ENCODE measurements at regions not wholly inside any gene's neighbourhood (a gene's known extent, or its start where the extent isn't known, plus 50 kb on each side); places are given as distances from the start of the nearest gene placed in this dataset.

- no peak overlapping the region for H3K23ac ChIP-seq (ENCODE audit: insufficient read length, low read depth, low read length)
- H3K79me2 ChIP-seq (ENCODE audit: insufficient read depth, low read length) = no peaks in the 10 kb centered on the region
- no peak overlapping the region for H4K5ac ChIP-seq (ENCODE audit: insufficient read length, low read depth, low read length)
- no peak overlapping the region for H3T11ph ChIP-seq (ENCODE audit: low read length)
- no peak overlapping the region for H2BK120ac ChIP-seq (ENCODE audit: low read depth, low read length, poor library complexity, severe bottlenecking)
- H3K4me2 ChIP-seq (ENCODE audit: insufficient read depth, insufficient read length, low read length) = no peak overlapping the region
- no peak for TF ChIP-seq CTCF (conservative IDR thresholded peaks at IDR 0.05)
- Mint-ChIP-seq H3K36me3 (ENCODE audit: insufficient read depth in 1 of 3, low read depth in 3 of 3) (no peaks in the 10 kb centered on the region), H3K4me1 (no peaks in the 10 kb centered on the region), H3K4me3 (no peak overlapping the region), H3K27me3 (ENCODE audit: low read depth) (no peaks in the 10 kb centered on the region), H3K27ac (peak overlapping the region in 1 of 3 experiments; percentile 33; a peak in 1 of 7 replicates), H3K9me3 (no peaks in the 10 kb centered on the region)
- no peak overlapping the region for H3K56ac ChIP-seq (ENCODE audit: insufficient read length, low read depth, low read length)
- H3K14ac ChIP-seq (ENCODE audit: insufficient read depth, low read length) = no peak overlapping the region
- H2AK5ac ChIP-seq (ENCODE audit: insufficient read length, low read length) = no peak overlapping the region
- H3K4me1 ChIP-seq (ENCODE audit: insufficient read depth, low read length) = no peaks in the 10 kb centered on the region
- no peak overlapping the region for H2AFZ ChIP-seq (ENCODE audit: low read length)
- no peaks in the 10 kb centered on the region for H3K23me2 ChIP-seq (ENCODE audit: insufficient read length, low read depth, low read length, poor library complexity, severe bottlenecking)
- no peaks in the 10 kb centered on the region; the same call in 1 of the 2 replicates for H3K27me3 ChIP-seq (ENCODE audit: insufficient read depth, low read length)
- no peak overlapping the region for H3K18ac ChIP-seq (ENCODE audit: insufficient read length, low read depth, low read length)
- no peak overlapping the region for H4K91ac ChIP-seq (ENCODE audit: insufficient read length, low read depth, low read length)
- H3K9ac ChIP-seq (ENCODE audit: extremely low read depth, insufficient read length, low read length) = no peak overlapping the region
- H2BK20ac ChIP-seq (ENCODE audit: low read depth, low read length, poor library complexity, severe bottlenecking) = no peak overlapping the region
- no peak overlapping the region for H3K27ac ChIP-seq (ENCODE audit: insufficient read length, low read depth, low read length)
- H2BK12ac ChIP-seq (ENCODE audit: insufficient read length, low read depth, low read length) = no peak overlapping the region
- no CpG with 5 or more reads among the region's 5 CpGs for WGBS (ENCODE audit: extremely low coverage, insufficient read length, low lambda C conversion rate)
- no peak overlapping the region for H2BK15ac ChIP-seq (ENCODE audit: low read depth, low read length)
- no peak for DNase-seq
- no peaks in the 10 kb centered on the region for H3K79me1 ChIP-seq (ENCODE audit: insufficient read depth, low read depth, low read length, poor library complexity, severe bottlenecking)
- H3K9me3 ChIP-seq (ENCODE audit: control insufficient read depth, low read depth, low read length) = no peaks in the 10 kb centered on the region
- H4K20me1 ChIP-seq (ENCODE audit: control insufficient read depth, insufficient read depth, insufficient read length) = no peaks in the 10 kb centered on the region
- no peak overlapping the region for H2BK5ac ChIP-seq (ENCODE audit: insufficient read length, low read length)
- H3K4ac ChIP-seq (ENCODE audit: low read depth, low read length) = no peak overlapping the region
- no peak overlapping the region for H4K8ac ChIP-seq (replicated peaks; ENCODE audit: insufficient read length, low read depth, low read length)
Measured at GRCh38 chr10:22853906-22854447, 73.9 kb upstream of the ARMC3 start.

Measured in H9 (cell line).